Fibroblast of upper back skin (primary cell): ENCODE measurements at regions not wholly inside any gene's neighbourhood (a gene's known extent, or its start where the extent isn't known, plus 50 kb on each side); places are given as distances from the start of the nearest gene placed in this dataset.
"Not testable (repeated sequence)": the region's sequence is repeated elsewhere in the genome, so short reads cannot be mapped to it uniquely, and the experiment has no call there.

Experiments
- DNase-seq: peaks from one replicate; pipeline ENCODE4 v3.0.0-alpha.2; 2013

DNA sequence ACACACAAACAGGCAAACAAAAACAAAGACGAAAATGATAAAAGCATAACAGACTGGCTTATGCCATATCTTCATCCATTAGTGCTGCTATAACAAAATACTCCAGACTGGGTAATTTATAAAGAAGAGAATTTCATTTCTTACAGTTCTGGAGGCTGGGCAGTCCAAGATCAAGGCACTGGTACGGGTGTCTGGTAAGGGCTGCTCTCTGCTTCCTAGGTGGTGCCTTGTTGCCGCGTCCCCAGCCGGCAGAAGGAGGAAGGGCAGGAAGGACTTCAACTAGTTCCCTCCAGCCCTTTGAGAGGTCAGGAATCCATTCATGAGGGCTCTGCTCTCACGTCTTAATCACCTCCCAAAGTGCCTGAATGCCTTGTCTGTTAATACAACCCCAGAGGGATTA, 122.6 kb downstream of the BOD1 start:
- no peak for DNase-seq

GRCh38 chr5:173493040-173493439, 123.4 kb downstream of the BOD1 start:
- DNase-seq, result no peak

GRCh38 chr5:173490681-173491080, 125.8 kb downstream of the BOD1 start:
- DNase-seq, result no peak

GRCh38 chr5:173488144-173488543, 128.3 kb downstream of the BOD1 start:
- no peak for DNase-seq

DNA sequence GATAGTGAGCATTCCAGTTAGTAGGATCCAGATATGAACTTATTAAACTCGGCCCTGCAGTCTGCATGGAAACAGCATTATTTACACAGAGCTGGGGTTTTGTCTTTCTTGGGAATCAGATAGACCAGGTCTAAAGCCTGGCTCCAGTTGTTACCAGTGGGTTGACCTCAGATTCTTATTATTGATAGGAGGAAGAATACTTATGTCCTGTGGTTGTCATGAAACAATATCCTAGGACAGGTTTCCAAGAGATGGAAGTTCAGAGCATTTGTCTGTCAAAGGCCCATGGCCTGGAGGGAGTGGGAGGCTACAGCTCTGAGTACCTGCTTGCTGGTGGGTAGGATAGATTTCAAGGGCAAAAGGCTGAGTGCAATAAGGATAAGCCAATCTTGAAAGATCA, 129.2 kb downstream of the BOD1 start:
- no peak for DNase-seq

DNA sequence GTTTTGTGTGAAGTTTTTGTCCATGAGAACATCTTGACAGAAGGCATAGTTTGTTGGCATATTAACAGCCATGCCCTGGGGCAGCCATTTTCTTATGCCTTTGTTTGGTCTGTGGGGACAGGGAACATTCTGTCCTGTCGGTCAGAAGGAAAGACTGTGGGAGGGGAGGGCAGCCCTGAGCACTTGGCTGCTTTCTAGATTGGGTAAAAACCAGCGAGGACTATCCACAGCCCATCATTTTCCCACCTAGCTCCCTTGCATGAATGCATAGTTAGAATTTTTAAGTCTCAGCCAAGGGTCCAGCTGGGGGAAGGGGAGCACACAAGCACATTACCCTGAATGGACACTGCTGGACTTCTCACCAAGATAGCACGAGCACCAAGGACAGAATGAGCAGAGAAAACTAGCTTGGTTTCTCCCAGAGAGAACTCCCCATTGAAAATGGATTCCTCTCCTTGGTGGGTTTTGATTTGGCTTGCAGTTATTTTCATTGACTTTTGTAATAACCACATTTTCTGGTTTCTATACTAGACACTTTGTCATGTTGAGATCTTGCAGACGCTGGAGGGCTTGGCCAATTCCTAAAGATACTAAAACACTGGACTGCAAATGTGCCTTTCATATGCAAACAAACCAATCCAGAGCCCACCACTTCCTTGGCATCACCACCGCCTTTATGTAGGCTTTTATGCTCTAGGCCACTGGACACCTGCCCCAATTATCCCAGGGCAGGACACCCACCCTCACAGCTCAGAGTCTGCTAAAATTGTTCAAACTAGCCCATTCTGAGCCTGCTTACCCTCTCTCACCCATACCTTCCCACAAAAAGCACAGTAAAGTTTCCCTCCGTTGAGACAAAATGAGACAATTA, 129.9 kb downstream of the BOD1 start:
- DNase-seq, result no peak

DNA sequence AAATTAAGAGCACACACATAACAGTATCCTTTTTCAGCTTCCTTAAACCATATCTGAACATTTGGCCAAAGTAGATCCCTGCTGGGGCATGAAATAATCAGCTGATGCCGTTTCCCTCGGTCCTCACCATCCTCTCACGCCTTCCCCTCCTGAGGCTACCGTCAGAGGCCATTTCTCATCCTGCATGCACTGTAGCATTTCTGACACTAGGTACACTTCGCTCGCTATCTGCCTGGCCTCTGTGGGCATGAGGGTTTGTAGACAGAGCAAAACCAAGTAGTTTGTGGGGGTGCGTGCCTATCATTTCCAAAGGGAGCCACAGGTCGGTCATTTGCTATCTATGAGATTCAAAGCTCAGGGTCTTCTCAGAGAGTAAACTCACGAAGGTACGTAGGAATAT, 131.9 kb downstream of the BOD1 start:
- no peak for DNase-seq

- DNase-seq, result not testable (repeated sequence)
Measured at GRCh38 chr5:173483599-173483998, 132.9 kb downstream of the BOD1 start.

GRCh38 chr5:173483160-173483559, 133.3 kb downstream of the BOD1 start:
- DNase-seq, result no peak

GRCh38 chr5:173481821-173482220, 134.6 kb downstream of the BOD1 start:
- no peak for DNase-seq

DNA sequence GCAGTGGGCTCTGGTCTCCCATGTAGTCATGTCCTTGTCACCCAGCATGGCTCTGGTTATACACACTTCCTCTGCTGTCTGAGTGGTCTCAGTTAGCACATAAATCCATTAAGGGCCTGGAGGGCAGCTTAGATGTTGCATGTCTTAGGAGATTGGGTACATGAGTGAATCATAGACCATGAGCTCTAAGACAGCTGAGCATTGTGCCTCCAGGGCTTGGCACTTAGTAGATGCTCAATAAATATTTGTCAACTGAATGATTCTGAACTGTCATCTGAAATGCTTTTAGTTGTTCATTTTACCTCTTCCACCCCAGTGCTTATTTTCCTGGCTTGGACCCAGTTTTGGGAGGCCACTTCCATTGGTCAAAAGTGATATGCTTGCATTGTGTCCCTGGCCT, 135.6 kb downstream of the BOD1 start:
- no peak for DNase-seq

- DNase-seq, result peak; percentile 52
Measured at GRCh38 chr5:173479711-173480110, 136.7 kb downstream of the BOD1 start.

GRCh38 chr5:173477345-173478040, 139.0 kb downstream of the BOD1 start:
- peak; percentile 76 for DNase-seq

DNA sequence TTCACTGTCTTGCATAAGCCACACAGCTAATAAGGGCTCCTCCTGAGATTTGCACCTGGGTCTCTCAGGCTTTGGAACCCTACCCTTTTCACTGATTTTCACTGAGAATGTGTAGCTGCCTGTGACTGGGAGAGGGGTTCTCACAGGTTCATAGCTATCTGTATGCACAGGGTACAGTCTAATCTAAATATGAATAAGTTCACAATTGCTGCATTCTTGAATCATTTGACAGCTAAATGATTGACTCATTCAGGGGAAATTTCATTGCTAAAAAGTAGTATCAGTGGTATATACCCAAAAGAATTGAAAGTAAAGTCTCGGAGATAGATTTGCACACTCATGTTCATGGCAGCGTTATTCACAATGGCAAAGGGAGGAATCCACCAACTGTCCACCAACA, 140.7 kb downstream of the BOD1 start:
- no peak for DNase-seq

DNA sequence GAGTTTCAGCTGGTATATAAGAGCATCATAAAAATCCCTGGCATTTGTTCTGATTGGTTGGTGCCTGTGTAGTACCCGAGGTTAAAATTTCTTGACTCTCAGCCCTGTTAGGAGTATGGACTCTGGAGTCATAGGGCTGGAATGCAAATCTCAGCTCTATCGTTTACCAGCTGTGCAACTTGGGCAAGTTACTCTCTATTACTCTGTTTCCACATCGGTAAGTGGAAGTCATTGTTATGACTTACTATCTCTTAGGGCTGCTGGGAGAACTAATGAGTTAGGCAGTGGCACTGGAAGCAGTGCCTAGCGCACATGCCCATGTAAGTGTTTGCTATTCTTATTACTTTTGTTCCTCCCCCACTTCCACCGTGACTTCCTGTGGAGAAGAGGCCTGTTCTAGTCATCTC, 141.6 kb downstream of the BOD1 start:
- DNase-seq, result peak; percentile 71

DNA sequence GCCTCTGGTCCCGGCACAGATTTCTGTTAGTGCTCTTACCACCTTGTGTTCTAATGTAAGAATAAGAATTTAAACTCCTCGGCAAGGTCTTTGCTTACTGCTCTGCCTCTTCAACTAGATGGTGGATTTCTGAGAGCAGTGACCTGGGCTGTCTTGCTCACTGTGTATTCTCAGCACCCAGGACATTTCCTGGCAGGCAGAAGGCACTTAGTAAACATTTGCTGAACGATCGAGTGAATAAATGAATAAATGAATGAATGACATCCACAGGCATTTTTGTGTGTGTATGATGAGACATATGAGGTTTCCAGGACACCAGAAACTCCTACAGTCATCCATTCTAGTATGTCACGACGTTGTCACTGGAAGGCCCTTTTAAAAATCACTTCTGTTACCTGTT, 143.2 kb downstream of the BOD1 start:
- DNase-seq, result no peak

DNA sequence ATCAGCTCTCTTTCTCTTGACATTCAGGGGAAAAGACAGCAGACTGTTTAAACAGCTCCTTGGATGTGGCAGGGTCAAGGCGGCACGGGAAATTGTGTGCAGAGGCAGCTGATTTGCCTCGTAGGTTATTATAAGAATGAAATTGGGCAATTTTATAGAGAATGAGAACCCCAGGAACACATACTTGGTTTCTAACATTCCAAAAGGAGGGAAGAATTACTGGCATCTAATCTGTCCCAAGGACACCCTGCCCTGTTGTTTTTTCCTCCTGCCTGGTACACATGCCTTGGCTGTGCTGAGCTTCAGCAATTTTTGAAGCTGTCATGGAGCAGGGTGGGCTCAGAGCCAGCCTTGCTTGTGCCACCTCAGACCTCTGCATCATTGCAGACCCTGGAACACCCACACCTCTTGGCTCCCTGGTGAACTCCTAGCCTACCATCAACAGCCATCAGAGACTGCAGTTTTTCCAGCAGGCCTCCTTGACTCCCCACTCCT, 143.6 kb downstream of the BOD1 start:
- peak; percentile 39 for DNase-seq

GRCh38 chr5:173472164-173472563, 143.9 kb upstream of the STC2 start:
- DNase-seq, result peak; percentile 98

DNA sequence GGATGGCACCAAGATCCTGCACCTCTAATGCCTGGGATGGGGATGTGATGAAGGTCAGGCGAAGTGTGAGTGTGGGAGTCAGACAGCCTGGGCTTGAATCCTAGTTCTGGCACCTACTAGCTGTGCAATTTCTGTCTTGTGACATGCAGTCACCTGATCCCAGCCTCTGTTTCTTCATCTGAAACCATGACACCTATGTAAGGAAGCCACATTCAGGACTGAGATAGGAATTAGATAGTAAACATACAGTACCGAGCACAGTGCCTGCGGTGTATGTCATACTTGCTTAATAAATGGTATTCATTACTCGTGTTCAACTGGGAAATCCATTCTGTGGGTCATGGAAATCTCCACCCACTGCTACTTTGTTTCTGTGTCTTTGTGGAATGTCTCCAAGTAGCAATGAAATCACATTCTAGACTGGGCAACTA, 140.6 kb upstream of the STC2 start:
- no peak for DNase-seq

GRCh38 chr5:173466227-173466626, 138.0 kb upstream of the STC2 start:
- no peak for DNase-seq

- no peak for DNase-seq
Measured at GRCh38 chr5:173464813-173465212, 136.6 kb upstream of the STC2 start.

GRCh38 chr5:173463207-173463606, 135.0 kb upstream of the STC2 start:
- DNase-seq, result no peak

- peak; percentile 60 for DNase-seq
Measured at GRCh38 chr5:173458828-173459609, 130.8 kb upstream of the STC2 start.
